Activated CD4-positive, alpha-beta T cell treated with anti-CD3 and anti-CD28 coated beads, Interleukin-2, amount 50 U/mL, for 4 hours (primary cell): ENCODE measurements at regions not wholly inside any gene's neighbourhood (a gene's known extent, or its start where the extent isn't known, plus 50 kb on each side); places are given as distances from the start of the nearest gene placed in this dataset.

Experiments used
- DNase-seq, 2 experiments: peaks; one replicate each; pipeline ENCODE4 v3.0.0-alpha.2; 2020

DNA sequence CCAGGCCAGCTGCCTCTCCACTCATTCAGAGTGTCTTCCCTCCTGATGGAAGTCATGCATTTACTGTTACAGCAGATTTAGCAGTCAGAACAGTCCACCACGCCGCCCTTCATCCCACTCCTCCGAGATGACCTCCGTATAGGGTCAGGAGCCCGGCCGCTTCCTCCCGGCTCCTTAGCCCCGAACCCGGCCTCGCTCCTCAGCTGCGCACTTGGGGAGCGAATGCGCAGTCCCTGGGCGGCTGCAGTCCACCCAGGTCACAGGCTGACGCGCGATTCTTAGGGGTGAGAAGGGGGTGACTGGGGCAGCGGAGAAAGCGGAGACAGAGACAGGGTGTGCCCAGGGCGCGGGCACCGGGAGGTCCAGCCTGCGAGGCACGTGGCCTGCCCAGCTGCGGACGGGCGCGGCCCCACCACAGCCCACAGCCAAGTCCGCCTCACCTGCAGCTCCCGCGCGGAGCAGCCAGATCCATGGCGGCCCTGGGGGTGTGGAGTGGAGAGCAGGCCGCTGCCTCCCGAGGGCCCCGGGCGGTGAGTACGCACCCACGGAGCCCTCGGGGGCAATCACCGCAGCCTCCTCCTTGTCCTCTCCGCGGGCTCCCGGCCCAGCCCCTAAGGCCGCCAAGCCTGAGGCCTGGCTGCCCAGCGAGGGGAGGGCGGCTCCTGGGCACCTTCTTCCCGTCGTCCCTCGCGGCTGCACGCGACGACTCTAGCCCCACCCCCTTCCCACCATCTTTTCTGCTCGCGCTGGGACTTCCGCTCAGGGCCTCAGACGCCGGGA is 286.6 kb downstream of the BRD1 start:
- DNase-seq = no peak

DNA sequence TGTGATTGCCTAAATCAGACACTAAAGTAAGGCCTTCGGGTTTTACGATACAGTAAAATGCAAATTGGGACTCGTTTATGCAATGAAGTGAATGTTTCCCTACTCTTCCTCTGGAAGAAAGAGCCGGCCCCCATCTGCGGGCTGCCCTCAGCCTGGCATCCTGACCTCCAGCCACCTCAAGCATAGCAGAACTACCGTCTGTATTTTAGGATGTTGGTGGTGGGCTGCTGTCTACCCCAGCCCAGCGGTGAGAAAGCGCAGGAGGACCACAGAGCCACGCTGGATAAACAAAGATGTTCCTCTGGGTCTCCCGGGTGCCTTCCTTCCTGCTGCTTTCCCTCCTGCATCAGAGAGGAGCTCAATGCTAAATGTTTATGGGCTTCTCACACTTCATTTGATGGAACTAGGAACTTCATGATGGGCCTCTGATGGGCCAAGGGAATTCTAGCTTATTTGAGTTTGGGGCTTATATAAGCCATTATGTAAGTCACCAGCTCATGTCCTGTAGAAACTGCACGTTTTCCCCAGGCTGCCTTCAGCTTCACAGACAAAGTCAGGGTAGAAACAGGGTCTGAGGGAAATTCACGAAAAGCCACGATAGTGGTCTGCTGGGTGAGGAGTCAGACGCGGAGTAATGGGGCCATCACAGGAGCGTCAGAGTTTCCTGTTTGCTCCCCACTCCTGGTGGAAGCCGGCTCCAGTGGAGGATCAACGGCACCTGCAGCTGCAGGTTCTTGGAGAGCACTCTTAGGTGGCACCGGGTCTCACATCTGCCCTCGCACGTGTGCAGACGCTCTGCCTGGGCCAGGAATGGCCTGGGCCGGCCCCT is 287.4 kb downstream of the BRD1 start:
- no peak for DNase-seq

DNA sequence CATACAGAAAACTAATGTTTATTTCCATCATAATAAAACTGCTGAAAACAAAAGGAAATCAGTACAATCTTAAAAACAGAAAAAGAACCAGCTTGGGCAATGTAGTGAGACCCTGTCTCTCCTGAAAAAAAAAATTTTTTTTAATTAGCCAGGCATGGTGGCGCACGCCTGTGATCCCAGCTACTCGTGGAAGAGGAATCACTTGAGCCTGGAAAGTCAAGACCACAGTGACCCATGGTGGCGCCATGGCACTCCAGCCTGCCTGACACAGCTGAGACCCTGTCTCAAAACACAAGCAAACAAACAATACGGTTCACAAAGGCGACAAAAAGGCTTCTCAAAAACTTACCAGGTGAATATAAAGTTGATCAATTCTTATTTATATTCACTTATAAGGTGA is 289.7 kb downstream of the BRD1 start:
- DNase-seq = no peak

DNA sequence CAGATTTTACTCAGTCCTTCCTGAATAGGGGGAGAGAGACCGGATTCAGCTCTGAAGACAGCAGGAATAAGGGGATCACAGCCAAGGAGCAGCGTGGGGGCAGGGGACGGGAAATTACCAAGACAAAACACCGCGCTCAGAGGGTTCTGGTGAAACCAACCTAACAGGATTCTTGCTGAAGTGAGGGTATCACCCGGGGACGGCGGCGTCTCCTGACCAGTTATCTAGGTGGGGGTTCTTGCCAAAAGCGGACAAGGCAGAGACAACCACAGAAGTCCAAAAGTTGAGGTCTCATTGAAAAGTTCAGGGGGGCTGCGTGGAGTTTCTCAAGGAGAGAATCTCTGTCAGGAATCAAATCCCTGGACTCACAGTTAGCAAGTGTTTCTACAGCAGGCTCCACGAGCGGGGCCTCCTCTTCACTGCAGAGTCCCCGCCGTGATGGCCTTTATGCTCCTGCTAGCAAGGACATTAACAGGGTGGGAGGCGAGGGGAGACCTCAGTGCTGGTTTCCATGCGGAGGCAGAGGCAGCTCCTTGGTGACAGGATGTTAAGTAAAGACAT is 291.0 kb downstream of the BRD1 start:
- no peak for DNase-seq

DNA sequence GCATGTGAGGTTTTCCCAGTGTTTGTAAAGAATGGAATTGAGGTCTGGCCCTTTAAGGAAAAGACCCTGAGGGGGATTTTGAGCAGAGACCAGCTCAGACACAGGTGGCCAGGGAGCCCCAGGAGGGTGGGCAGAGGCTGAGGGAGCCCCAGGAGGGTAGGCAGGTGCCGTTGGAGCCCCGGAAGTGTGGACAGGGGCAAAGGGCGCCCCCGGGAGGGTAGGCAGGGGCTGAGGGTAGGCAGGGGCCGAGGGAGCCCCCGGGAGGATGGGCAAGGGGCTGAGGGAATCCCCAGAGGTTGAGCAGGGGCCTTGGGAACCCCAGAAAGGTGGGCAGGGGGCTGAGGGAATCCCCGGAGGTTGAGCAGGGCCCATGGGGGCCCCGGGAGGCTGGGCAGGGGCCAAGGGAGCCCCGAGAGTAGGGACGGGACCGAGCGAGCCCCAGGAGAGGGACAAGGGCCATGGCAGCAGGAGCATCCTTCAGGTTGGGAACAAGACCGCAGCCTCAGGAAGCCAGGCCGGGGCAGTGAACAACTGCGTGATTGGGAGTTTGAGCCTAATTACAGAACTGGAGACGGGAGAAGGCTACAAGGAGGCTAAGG is 292.0 kb downstream of the BRD1 start:
- no peak for DNase-seq

DNA sequence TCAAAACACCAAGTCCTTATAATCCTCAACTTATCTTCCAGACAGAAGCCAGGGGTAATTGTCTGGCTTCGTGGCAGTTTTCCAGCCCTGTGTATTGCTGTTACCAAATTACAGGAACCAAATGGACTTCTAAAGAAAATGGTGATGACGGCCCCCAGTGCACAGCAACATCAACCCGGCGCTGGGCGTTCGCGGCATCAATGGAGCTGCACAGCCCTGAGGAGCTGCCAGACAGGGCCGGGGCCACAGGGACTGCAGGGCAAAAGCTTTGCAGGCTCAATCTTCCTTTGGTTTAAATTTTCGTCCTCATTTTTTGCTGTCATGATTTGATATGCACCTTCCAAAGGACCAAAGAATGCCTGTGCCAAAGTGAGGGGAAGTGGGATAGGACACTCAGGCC is 292.5 kb downstream of the BRD1 start:
- DNase-seq = no peak

DNA sequence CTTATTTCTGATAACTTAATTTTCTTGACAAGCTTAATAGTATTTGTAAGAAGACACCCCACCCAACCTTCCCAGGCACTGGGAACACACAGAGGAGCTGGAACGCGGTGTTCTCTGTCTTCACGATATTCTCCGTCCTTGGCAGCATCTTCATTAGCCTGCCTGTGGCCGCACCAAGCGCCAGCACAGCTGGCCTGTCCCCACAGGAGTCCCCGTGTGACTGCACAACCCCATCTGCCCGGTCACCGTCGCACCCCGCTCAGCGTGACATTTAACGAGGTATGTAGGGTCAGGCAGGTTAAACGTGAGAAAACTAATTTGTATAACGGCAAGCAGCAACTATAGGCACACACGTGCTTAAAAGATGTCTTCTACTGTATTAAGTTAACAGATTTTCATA is 293.3 kb downstream of the BRD1 start:
- no peak for DNase-seq

DNA sequence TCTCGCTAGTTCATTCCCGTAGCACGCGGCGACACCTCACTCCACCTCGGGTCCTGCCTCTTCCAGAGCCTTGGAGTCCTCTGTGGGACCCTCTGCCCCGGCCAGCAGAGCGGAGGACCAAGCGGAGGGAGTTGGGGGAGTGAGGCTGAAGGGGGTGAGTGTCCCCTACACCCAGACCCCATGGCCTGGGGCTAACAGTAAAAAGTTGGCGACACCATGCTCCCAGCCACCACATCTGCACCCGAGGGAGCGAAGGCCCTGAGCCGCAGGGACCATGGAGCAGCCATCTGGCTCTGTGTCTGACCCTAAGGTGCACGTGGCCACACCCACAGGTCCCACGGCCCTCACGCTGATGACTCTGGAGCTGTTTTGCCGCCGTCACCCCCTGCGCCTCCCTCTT is 293.8 kb downstream of the BRD1 start:
- DNase-seq = no peak

DNA sequence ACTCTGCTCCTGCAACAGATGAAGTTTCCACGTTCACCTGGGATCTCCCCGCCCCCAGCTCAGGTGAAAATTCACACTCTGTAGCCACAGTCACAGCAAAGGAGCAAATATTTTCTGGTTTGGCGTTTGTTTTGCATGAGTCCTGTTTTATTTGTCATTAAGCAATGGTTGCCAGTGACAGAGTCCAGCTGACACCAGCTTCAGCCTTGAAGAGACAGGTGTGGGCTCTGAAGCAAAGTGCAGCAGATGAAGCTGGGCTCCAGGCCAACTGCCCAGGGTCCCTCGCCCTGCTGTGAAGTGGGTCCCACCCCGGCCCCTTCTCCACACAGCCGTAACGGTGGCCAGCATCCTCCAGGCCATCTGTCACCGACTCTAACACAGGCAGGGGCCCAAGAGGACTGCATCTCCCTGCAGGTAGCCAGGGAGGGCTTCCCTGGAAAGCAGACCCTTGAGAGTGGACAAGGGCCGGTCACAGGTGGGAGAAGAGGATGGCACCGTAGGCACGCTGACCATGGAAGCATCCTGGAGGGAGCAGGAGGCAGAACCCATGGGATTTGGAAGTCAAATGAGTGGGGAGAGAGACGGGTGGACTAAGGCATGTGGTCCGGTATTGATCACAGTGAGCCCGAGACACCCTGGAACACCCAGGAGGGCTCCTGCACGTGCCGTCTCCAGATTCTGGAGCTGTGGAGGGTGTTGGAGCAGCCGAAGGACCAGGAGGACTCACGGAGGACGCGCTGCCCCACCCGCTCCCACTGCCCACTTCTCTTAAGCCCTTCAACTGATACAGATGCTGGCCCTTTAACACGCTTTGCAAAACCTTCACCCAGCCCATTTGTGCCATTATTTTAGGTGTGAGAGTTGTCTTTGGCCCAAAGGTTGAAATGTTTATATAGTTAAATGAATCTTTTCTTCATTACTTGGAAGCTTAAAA is 294.5 kb downstream of the BRD1 start:
- DNase-seq = no peak

DNA sequence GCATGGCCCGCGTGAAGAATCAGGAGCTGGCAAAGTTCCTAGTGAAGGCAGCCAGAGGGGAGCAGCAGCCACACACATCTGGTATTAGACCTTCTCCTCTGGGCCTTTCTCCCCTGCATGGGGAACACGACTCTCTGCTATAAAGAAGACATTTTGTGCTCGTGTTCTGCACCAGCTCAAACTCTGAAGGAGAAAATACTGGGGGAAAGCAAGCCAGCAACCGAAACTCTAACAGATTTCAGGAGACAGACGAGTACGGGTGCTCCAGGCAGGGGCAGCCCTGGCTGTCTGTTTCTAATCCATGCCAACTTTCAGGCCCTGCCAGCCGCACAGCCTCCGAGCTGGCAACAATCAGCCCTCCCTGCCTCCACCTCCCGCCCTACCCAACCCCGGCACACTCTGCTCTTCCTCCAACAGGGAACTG is 296.3 kb downstream of the BRD1 start:
- no peak for DNase-seq

DNA sequence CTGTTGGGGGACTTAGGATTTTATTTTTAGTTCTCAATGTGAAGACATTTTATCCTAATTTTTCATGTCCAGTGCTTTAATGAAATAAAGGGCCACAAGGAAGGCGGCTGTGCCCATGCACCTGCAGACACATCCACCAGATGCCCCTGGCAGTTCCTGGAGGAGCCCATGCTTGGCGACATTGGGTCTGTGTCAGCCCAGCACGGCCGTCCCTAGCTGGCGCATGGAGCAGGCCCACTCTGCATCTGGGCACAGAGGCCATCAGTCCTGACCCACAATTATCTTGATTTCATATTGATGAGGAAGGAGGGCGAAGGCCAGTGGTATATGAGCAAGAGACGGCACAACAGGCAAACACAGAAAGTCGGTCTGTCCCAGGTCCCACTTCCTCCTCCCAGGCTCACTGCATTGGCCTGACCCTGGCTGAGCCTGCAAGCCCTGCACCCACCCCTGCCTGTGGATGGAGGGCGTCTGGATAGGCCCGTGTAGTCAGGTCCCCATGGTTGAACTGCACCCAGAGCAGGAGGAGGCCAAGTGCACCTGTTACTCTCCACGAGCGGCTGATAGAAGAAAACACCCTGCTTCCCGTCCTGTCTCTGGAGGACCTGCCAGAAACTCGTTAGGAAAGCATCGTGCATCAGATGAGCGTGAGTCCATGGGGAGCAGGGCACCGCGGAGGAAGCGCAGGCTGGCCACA is 296.9 kb downstream of the BRD1 start:
- DNase-seq = no peak

DNA sequence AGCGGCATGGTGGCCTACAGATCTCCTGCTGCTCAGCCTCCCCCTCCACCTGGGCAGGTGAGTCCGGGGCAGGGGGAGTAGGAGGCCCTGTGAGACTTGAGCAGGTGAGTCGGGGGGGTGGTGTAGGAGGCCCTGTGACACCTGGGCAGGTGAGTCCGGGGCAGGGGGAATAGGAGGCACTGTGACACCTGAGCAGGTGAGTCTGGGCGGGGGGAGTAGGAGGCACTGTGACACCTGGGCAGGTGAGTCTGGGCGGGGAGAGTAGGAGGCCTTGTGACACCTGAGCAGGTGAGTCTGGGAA is 299.3 kb downstream of the BRD1 start:
- no peak for DNase-seq

DNA sequence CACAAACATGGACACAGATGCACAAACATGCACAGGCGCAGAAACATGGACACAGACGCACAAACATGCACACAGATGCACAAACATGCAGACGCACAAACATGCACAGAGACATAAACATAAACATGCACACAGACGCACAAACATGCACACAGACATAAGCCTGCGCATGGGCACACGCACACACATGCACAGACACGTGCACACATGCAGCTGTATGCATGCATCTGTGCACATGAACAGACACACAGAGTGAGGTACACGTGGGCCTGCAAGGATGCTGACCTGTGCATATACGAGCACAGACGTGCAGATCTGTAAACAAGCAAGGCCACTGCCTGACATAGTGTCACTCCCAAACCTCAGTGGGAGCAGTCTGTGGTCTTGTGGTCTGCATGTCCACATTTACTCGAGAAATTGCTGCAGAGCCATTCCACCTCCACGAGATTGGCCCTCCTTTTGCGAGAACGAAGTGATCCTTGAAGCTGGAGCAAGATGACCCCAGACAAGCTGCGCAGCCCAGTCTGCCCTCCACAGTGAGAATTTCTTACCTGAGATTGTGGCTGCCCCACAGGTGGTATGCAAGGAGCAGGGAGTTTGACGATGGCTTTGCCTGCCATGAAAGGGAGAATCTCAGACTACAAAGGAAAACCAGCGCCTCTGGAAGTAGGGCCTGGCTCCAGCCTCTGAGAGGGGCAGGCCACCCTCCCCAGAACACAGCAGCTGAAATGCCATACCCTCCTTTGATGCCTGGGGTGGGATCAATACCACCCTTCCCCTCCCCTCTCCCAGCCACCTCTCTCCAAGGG is 299.9 kb downstream of the BRD1 start:
- DNase-seq = no peak

DNA sequence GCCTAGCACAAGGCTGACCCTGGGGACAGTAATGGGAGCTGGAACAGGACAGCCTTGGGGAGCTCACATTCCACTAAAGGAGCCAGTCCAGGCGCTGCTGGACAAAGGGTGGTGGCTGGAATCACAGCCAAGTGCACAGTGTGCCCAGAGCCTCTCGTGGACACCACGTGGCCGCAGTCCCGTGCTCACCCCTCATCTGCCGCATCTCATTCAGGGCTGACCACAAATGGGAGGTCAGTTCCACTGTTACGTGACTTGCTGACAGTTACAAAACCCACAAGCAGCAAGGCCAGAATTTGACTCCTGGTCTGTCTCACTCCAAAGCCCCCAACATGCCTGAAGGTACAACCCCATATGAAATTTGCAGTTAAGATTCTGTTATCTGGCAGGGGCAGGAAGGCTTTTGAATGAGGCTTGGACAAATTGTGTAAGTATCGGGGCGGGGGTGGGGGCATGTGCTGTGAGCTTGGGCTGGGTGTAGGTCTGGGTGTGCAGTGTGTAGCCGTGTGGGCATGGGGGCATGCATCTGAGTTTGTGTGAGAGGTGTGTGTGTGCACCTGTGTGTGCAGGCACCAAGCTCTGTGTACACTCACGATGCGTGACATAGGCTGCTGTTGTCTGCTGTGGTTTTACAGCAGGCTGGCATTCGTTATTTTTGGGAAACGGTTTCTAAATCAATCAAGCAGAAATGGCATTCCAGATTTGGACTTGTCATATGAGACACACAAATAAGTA is 301.7 kb downstream of the BRD1 start:
- DNase-seq = no peak

DNA sequence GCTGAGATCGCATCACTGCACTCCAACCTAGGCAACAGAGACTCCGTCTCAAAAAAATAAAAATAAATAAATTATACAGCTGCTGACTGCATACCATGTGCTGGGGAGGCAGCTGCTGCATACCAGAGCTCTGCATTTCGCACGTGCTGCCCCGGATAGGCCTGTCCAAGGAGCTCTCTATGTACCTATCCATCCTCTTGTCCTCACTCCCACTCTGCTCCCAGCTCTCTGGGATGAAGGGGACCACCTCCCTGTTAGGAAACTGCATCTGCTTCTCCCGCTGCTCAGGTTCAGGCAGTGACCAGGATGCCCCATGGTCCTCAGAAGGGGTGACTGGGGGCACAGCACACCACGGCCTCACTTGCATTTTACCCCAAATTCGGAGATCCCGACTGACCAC is 302.3 kb downstream of the BRD1 start:
- DNase-seq = no peak

DNA sequence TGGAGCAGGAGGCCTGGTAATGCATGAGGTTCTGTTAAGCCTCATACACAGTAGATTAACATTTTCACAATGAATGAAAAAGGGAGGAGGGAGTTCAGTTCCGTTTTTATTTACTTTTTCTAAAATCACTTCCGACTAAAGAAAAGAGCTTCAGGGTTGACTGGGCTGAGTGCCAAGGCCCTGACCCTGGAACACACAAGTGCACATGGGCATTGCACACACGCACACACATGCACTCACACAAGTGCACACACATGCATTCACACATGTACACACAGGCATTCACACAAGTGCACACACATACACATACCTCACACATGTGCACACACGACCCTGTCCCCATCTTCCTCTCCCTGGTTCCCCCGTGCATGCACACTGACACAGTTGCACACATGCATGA is 303.3 kb downstream of the BRD1 start:
- DNase-seq = no peak

DNA sequence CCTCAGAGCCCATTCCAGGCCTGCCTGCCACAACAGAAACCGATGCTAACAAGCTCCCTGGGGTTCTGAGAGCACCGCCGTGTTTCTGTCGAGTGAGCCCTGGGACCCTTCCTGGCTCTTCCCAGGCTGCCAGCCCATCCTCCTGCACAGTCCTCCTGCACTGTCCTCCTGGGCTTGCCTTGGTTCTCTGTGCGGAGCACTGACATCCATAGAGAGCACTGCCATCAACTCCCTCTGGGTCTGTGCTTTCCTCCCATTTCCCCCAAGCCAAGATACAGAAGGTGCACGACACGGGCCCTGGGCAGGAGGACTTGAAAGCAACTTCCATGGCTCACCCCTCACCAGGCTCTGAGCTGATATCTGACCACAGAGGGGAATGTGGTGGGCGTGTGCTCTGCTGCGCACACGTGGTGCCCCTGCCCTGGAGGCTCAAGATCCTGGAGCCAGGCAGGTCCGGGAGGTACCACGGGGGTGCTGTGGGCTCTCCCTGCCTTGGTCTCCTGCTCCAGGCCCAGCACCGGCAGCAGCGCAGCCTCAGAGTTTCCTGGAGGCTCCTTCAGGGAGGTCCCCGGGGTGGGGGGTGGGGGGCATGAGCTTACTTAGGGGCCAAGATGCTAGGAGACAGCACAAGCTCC is 304.2 kb downstream of the BRD1 start:
- no peak for DNase-seq

DNA sequence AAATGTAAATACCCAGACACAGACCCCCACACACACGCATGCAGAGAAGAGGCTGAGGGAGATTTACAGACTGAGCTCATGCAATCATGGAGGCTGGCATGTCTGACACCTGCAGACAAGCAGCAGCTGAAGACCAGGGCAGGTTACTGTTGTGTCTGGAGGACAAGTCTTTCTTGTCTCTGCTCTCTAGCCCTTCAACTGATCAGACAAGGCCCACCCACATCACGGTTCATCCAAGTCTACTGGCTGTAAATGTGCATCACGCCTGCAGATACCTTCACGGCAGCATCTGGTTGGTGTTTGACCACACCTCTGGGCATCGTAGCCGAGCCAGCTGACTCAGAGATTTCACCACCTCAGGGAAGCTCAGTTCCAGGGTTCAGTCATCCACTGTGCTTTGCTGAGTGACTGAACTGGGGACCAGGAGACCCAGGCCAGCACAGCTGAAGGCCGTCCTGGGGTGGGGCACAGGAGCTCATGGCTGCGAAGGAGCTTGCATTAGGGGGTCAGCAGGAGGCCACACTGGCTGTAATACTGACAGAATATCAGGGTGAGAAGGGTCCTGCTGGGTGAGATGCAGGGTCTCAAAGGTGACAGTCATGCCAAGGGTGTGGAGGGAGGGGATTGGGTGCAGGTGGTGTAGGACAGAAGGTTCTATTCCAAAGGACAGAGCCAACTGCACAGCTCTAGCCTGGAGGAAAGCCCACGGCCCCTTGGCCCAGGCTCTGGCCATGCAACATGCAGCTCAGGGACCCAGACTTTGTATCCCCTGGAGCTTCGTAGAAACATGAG is 304.9 kb downstream of the BRD1 start:
- DNase-seq = no peak

DNA sequence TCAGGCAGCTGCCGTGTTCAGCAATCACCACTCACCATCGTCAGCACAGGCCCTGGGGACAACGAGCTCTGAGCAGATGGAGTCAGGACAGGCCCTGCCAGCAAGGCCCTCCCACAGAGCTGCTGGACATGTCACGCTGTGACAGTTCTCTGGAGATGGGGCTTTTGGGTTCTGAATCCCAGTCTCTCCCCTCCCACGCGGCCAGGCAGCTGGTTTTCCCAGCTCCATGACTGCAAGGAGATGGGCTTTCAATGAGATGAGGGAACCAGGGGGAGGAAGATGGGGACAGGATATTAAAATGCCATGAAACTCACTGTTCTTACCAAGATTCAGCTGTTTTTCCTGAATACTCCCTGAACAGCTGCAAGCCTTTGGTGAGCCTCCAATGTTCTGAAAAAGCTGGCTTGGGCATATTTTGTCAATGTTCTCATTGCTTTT is 305.9 kb downstream of the BRD1 start:
- DNase-seq = no peak
